Right renal pelvis (tissue), 4 donors: ENCODE measurements at regions not wholly inside any gene's neighbourhood (a gene's known extent, or its start where the extent isn't known, plus 50 kb on each side); places are given as distances from the start of the nearest gene placed in this dataset.

Experiments
- DNase-seq, 4 donors: peaks; one replicate each; pipeline ENCODE4 v3.0.0-alpha.2; 2013; ENCODE audit warnings: low read depth in 4 of 4, low spot score in 3 of 4, missing footprints in 1 of 4

- no peak for DNase-seq
These were observed 137.1 kb downstream of the ETS2 start for GRCh38 chr21:38942748-38943211.

GRCh38 chr21:38938769-38939168, 133.0 kb downstream of the ETS2 start:
- DNase-seq = no peak

GRCh38 chr21:38938343-38938742, 132.6 kb downstream of the ETS2 start:
- no peak for DNase-seq

GRCh38 chr21:38937844-38938243, 132.1 kb downstream of the ETS2 start:
- no peak for DNase-seq

- DNase-seq = no peak
These were observed 131.6 kb downstream of the ETS2 start for GRCh38 chr21:38937286-38937790.

- no peak for DNase-seq
These were observed 130.5 kb downstream of the ETS2 start for GRCh38 chr21:38936240-38936639.

GRCh38 chr21:38933731-38934130, 128.0 kb downstream of the ETS2 start:
- no peak for DNase-seq

GRCh38 chr21:38931291-38931690, 125.6 kb downstream of the ETS2 start:
- no peak for DNase-seq

- no peak for DNase-seq
These were observed 125.1 kb downstream of the ETS2 start for GRCh38 chr21:38930853-38931252.

- DNase-seq = no peak
These were observed 124.3 kb downstream of the ETS2 start for GRCh38 chr21:38930066-38930465.

GRCh38 chr21:38929652-38930051, 123.9 kb downstream of the ETS2 start:
- no peak for DNase-seq

GRCh38 chr21:38929142-38929541, 123.4 kb downstream of the ETS2 start:
- no peak for DNase-seq

- DNase-seq = no peak
These were observed 122.0 kb downstream of the ETS2 start for GRCh38 chr21:38927776-38928175.

GRCh38 chr21:38925923-38926322, 120.2 kb downstream of the ETS2 start:
- no peak for DNase-seq

- no peak for DNase-seq
These were observed 119.7 kb downstream of the ETS2 start for GRCh38 chr21:38925478-38925877.

GRCh38 chr21:38924954-38925353, 119.2 kb downstream of the ETS2 start:
- no peak for DNase-seq

GRCh38 chr21:38923429-38923828, 117.7 kb downstream of the ETS2 start:
- no peak for DNase-seq

GRCh38 chr21:38922474-38923235, 116.9 kb downstream of the ETS2 start:
- DNase-seq = no peak

- no peak for DNase-seq
These were observed 116.0 kb downstream of the ETS2 start for GRCh38 chr21:38921511-38922251.

- DNase-seq = no peak
These were observed 115.1 kb downstream of the ETS2 start for GRCh38 chr21:38920631-38921398.
